Glomerular endothelial cell (primary cell): ENCODE measurements at regions not wholly inside any gene's neighbourhood (a gene's known extent, or its start where the extent isn't known, plus 50 kb on each side); places are given as distances from the start of the nearest gene placed in this dataset.

Experiments
- DNase-seq: peaks from one replicate; pipeline ENCODE4 v3.0.0-alpha.2; 2011; ENCODE audit warnings: low read depth, low spot score; ENCODE audit errors: extremely low read depth

DNA sequence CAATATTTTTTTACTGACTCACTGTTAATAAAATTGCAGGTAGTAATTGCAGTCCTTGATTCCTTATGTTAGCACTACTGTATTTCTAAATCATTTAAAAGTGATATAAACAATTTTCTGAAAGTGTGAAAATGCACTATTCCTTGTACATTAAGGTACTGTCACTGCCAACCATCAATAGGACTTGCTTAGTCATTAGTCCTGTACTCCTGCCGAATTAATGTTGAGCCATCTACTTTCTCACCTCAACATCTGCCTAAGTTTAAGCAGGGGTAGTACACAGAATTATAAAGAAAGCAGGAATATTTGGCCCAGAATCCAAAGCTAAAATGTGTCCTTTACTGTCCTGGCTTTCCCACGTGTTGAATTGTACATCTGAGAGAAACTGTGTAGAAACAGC is 87.0 kb upstream of the TRPC3 start:
- DNase-seq = no peak

- DNase-seq = no peak
These were observed 82.8 kb upstream of the TRPC3 start for GRCh38 chr4:122034619-122035018.

GRCh38 chr4:122027203-122027602 is 75.3 kb upstream of the TRPC3 start:
- no peak for DNase-seq

- no peak for DNase-seq
These were observed 65.4 kb upstream of the TRPC3 start for GRCh38 chr4:122017296-122017695.

GRCh38 chr4:122015203-122015602 is 63.3 kb upstream of the TRPC3 start:
- DNase-seq = no peak

DNA sequence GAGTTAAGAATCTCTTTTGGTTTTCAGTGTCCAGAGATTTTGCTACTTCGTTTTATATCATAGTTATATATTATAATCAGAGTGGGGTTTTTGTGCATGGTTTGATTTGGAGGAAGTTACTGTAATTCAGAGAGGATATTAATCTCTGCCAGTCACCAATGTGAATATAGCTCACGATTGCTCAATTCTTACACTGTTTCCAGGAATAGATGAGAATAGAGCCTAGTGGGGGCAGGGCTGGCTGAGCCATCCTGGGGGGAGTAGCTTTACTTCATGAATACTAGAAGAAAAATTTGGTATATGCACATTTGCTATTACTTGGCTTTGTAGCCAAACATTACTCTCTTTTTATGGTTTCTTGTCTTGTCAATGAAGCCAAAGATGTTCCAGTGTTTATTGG is 60.9 kb upstream of the TRPC3 start:
- DNase-seq = no peak

GRCh38 chr4:122010610-122011009 is 58.8 kb upstream of the TRPC3 start:
- DNase-seq = no peak

DNA sequence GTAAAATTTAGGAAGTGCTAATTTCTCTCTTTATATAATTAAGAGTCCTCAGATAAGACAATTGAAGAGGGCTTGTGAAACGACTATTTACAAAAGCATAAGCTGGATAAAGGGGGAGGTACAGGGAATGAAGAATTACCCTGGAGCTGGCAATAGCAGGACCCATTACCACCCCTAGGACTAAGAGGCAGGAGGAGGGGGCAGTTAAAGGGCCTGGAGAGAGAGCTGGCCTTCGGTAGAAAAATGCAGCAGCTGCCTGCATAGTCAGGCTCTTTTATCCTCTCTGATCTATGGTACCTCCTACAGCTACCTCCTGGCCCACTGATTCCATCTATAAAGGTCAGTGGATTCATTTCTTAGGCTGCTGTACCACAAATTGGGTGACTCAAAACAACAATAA is 57.7 kb upstream of the TRPC3 start:
- DNase-seq = no peak

DNA sequence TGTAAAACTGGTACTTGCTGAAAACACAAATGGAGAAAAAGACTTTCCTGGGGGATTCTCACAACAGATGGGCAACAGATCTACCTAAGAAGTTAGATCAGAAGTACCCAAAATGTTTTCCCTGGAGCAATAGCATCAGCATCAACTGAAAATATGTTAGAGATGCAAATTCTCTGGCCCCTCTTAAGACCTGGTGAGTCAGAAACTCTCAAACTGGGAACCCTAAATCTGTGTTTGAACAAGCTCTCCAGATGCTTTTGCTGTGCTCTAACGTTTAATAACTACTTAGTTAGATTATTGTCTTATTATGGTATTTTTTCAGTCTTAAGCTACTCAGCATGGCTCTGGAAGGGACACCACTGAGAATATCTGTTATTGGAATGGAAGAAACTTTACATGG is 55.2 kb upstream of the TRPC3 start:
- no peak for DNase-seq

- no peak for DNase-seq
These were observed 53.4 kb upstream of the TRPC3 start for GRCh38 chr4:122005064-122005755.

DNA sequence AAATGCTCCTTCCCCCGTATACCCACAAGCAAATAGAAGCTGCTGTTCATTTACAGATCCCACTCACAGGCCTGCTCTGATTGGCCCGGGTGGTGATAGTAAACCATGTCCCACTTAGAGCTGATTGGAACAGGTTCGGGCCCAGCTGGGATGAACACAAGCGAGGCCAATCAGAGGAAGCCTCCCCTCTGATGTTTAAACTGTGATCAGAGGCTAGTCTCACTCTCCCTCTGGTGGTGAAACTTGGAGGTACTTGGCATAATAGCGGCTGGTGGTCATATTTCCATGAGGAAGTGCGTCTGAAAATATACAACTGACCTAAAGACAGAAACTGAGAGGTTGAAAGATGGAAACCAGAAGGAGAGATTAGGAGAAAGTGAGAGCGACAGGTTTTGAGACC is 51.5 kb upstream of the TRPC3 start:
- peak; percentile 2 for DNase-seq
